HG02642 (cell line): ENCODE measurements at regions not wholly inside any gene's neighbourhood (a gene's known extent, or its start where the extent isn't known, plus 50 kb on each side); places are given as distances from the start of the nearest gene placed in this dataset.

ENCODE experiments used
- ATAC-seq: cut with Tn5 transposase; IDR thresholded peaks from one replicate; pipeline ENCODE4 v1.9.1; 2021; ENCODE audit warnings: mild to moderate bottlenecking; ENCODE audit not compliant: unreplicated experiment, poor library complexity

DNA sequence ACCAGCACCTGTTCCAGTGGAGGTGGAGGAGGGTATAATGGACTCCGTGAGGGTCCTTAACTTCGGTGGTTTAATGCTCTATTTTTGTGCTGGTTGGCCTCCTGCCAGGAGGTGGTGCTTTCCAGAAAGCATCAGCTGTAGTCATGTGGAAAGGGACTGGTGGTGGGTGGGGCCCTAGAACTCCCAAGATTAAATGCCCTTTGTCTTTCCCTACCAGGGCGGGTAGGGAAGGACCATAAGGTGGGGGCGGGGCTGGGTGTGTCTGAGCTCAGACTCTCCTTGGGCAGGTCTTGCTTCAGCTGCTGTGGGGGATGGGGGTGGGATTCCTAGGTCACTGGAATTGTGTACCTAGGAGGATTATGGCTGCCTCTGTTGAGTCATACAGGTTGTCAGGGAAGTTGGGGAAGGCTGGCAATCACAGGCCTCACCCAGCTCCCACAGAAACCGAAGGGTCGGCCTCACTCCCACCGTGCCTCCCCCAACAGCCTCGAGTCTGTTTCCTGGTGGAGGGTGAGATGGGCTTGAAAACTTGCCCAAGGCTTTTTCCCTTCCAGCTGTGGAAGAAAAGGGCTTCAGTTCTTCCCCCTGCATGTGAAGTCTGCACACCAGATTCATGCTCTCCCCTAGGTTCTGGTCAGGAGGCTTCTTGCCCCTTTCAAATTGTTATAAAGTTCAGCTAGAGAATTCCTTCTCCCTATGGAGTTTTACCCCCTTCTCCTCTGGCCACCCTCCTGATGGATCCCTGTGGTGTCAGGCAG lies 60.3 kb upstream of the CLDN10 start:
- ATAC-seq, result no peak

DNA sequence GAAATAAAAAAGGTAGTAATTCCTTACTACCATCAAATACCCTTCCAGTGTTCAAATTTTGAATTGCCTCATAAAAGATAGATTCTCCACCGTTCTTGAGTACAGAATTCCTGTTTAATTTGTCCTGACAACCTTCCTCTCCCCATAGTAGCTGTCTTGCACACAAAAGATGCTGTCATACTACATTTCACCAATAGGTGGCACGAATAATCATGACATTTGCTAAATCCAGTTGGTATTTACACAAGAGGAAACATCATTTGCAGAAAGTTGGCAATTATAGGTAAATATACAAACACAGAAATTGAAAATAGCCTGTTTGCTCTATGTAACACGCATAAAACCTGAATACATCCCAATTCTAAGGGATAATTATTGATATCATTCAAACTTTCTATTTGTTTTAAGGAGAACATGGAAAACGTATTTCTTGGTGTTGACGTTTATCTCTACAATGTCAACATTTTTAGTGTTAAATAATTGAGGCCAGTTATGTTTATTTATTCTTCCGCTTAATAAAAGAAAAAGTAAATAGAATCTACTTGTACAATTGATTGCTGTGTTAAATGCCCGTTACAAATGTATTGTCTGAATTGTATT lies 58.3 kb upstream of the CLDN10 start:
- ATAC-seq, result no peak

DNA sequence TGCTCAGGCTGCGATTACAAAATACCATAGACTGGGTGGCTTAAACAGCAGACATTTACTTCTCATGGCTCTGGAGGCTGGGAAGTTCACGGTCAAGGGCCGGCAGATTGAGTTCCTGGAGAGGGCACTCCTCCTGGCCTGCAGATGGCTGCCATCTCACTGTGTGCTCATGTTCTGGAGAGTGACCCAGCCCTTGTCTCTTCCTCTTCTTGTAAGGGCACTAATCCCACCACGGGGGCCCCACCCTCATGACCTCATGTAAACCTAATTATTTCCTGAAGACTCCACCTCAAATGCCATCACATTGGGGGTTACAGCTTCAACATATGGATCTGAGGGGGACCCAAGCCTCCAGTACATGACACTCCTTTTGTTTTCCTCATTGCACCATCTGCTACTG lies 56.0 kb upstream of the CLDN10 start:
- no peak for ATAC-seq

DNA sequence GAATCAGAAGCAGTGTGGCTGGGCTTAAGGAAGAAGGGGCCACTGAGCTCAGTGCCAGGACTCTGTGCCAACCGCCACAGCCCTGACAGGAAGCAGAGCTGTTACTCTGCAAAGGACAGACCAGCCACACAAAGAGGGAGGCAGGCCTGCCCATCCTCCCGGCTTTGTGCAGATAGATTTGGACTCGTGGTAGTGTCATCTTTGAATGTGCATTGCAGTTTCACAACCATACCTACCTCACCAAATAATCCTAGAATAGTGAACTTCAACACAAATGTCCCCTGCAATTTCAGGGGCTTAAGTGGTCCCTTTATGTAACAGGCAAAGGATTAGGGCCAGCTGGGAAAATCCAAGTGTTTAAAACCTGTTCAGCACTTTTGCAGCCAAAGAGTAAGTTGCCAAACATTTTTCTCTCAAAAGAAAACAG lies 55.1 kb upstream of the CLDN10 start:
- no peak for ATAC-seq

DNA sequence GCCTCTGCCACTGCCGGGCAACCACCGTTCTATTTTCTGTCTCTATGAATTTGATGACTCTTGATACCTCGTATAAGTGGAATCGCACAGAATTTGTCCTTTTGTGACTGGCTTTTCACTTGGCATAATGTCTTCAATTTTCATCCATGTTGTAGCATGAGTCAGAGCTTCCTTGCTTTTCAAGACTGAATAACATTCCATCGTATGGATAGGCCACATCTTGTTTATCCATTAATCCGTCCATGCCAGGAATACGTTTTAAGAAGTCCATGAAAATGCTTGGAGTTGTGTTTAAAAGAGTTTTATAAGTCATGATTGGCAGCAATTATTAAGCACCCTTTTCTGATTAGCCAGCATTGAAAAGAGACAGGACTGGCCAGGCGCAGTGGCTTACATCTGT lies 53.6 kb upstream of the CLDN10 start:
- ATAC-seq, result no peak

DNA sequence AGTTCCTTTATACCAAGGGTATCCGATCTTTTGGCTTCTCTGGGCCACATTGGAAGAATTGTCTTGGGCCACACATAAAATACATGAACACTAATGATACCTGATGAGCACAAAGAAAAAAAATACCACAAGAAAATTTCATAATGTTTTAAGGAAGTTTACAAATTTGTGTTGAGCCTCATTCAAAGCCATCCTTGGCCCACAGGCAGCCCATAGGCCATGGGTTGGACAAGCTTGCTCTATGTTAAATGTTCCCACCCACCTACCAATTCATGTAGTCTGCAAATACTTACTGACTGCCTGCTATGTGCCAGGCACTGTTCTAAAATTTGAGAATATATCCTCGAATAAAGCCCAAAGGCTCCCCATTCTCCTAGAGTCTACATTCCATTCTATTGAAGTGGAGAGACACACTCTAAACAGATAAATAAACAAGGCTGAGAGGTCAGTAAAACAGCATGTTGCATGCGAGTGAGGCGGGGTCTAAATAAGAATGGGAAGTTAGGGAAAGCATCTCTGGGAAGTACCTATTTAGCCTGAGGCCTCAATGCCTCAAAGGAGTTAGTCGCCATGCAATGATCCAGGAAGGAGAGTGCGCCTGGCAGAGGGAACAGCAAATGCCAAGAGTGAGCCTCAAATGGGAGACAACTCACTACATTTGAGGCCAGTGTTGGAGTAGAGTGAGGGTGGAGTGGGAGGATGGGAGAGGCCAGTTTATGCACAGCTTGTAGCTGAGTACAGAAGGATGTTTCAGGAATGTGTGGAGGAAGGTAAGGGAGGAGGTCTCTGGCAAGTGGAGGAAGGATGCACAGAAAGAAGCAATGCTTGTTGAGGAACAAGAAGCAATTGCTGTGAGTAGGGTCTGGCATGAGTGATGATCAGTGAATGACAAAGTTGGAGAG lies 52.5 kb upstream of the CLDN10 start:
- ATAC-seq, result no peak

DNA sequence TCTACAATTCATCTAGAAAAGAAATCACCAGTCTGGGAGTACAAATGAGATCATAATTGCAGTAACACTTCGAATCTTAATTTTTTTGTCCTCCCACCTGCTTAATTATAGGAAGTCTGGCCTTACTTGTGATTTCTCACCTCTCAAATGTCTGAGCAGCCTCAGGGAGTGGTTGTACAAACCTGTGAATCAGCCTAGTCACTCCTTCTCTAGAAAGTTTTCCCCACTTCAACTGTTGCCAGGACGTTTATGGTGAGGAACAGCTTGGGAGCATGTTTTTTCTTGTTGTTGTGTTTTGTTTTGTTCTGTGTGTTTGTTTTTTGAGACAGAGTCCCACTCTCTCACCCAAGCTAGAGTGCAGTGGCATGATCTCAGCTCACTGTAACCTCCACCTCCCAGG lies 50.3 kb upstream of the CLDN10 start:
- ATAC-seq, result no peak
